GM23338 (cell line): ENCODE measurements at regions not wholly inside any gene's neighbourhood (a gene's known extent, or its start where the extent isn't known, plus 50 kb on each side); places are given as distances from the start of the nearest gene placed in this dataset.

Source experiments
- ATAC-seq: fragments of 200-7000 bp; cut with Tn5 transposase; 3 replicates; pipeline ENCODE4 v1.9.1; 2020
- DNase-seq: peaks from one replicate; pipeline ENCODE4 v3.0.0-alpha.2; 2015; ENCODE audit warnings: low spot score
- H2AFZ ChIP-seq: fragments of 200-600 bp; sonication (generic); 2 replicates; pipeline ENCODE4 v1.8.0; 2016; ENCODE audit warnings: antibody characterized with exemption, mild to moderate bottlenecking, moderate library complexity
- H3F3A ChIP-seq: fragments of 200-600 bp; sonication (generic); replicated peaks from 2 replicates; pipeline ENCODE4 v1.8.0; 2017; ENCODE audit warnings: antibody characterized with exemption, mixed run types, low read depth
- H3K27ac ChIP-seq: fragments of 200-600 bp; sonication (generic); 2 replicates; pipeline ENCODE4 v1.6.1; 2016; ENCODE audit warnings: low read depth
- H3K27me3 ChIP-seq: fragments of 200-600 bp; sonication (generic); 2 replicates; pipeline ENCODE4 v1.8.0; 2016; ENCODE audit warnings: mild to moderate bottlenecking, mixed run types, moderate library complexity; ENCODE audit not compliant: insufficient read depth
- H3K36me3 ChIP-seq: fragments of 200-600 bp; sonication (generic); 2 replicates; pipeline ENCODE4 v1.8.0; 2016; ENCODE audit warnings: mild to moderate bottlenecking; ENCODE audit not compliant: insufficient read depth
- H3K4me1 ChIP-seq: fragments of 200-600 bp; sonication (generic); 2 replicates; pipeline ENCODE4 v1.8.0; 2016; ENCODE audit warnings: mild to moderate bottlenecking, moderate library complexity; ENCODE audit not compliant: insufficient read depth
- H3K4me2 ChIP-seq: fragments of 200-600 bp; sonication (generic); 2 replicates; pipeline ENCODE4 v1.7.1; 2017; ENCODE audit warnings: mixed run types
- H3K4me3 ChIP-seq: fragments of 200-600 bp; sonication (generic); 2 replicates; pipeline ENCODE4 v1.6.1; 2016; ENCODE audit warnings: mixed run types
- H3K79me2 ChIP-seq: fragments of 200-600 bp; sonication (generic); replicated peaks from 2 replicates; pipeline ENCODE4 v1.8.0; 2017; ENCODE audit warnings: mild to moderate bottlenecking; ENCODE audit not compliant: insufficient read depth
- H3K9me2 ChIP-seq: fragments of 200-600 bp; sonication (generic); 2 replicates; pipeline ENCODE4 v1.8.0; 2017; ENCODE audit not compliant: insufficient read depth
- H4K20me1 ChIP-seq: fragments of 200-600 bp; sonication (generic); replicated peaks from 2 replicates; pipeline ENCODE4 v1.8.0; 2017; ENCODE audit warnings: mild to moderate bottlenecking; ENCODE audit not compliant: insufficient read depth
- H3K27ac Mint-ChIP-seq: 2 replicates; pipeline ENCODE4 v1.8.0; 2020; ENCODE audit warnings: inconsistent platforms, mild to moderate bottlenecking, moderate library complexity, mixed read lengths
- H3K27me3 Mint-ChIP-seq: 3 replicates; pipeline ENCODE4 v1.8.0; 2022; ENCODE audit warnings: low read depth, mild to moderate bottlenecking, moderate library complexity, mixed read lengths, inconsistent platforms; ENCODE audit not compliant: insufficient read depth, poor library complexity
- H3K36me3 Mint-ChIP-seq: 3 replicates; pipeline ENCODE4 v1.8.0; 2021; ENCODE audit warnings: low read depth, mild to moderate bottlenecking, inconsistent platforms, moderate library complexity, mixed read lengths
- H3K4me1 Mint-ChIP-seq: 3 replicates; pipeline ENCODE4 v1.8.0; 2020; ENCODE audit warnings: mild to moderate bottlenecking, inconsistent platforms, mixed read lengths
- H3K4me3 Mint-ChIP-seq: 3 replicates; pipeline ENCODE4 v1.8.0; 2021; ENCODE audit warnings: moderate library complexity, mild to moderate bottlenecking, inconsistent platforms, mixed read lengths
- H3K9me3 Mint-ChIP-seq: 3 replicates; pipeline ENCODE4 v1.8.0; 2020; ENCODE audit warnings: moderate library complexity, mild to moderate bottlenecking, inconsistent platforms, mixed read lengths
- CREB1 ChIP-seq: fragments of 250-450 bp; sonication (Bioruptor Pico); IDR thresholded peaks from 2 replicates; pipeline ENCODE4 v1.5.0; 2020; ENCODE audit warnings: low read depth, mild to moderate bottlenecking, moderate library complexity
- ETS1 ChIP-seq: IDR thresholded peaks from 2 replicates; pipeline ENCODE4 v1.6.1; 2016; ENCODE audit warnings: antibody characterized with exemption
- EZH2 ChIP-seq: fragments of 200-600 bp; sonication (generic); IDR thresholded peaks from one replicate; pipeline ENCODE4 v1.8.0; 2017; ENCODE audit warnings: antibody characterized with exemption, mild to moderate bottlenecking, low read depth; ENCODE audit not compliant: unreplicated experiment
- EZH2phosphoT487 ChIP-seq: fragments of 200-600 bp; sonication (generic); IDR thresholded peaks from one replicate; pipeline ENCODE4 v1.8.1; 2018; ENCODE audit warnings: antibody characterized with exemption; ENCODE audit not compliant: unreplicated experiment
- JUNB ChIP-seq: IDR thresholded peaks from one replicate; pipeline ENCODE4 v1.6.1; 2016; ENCODE audit warnings: antibody characterized with exemption; ENCODE audit not compliant: unreplicated experiment
- NANOG ChIP-seq: IDR thresholded peaks from 2 replicates; pipeline ENCODE4 v1.6.1; 2016; ENCODE audit warnings: antibody characterized with exemption, borderline replicate concordance
- POLR2AphosphoS5 ChIP-seq: IDR thresholded peaks from 2 replicates; pipeline ENCODE4 v1.6.1; 2016; ENCODE audit warnings: antibody characterized with exemption, low read depth
- REST ChIP-seq: IDR thresholded peaks from one replicate; pipeline ENCODE4 v1.6.1; 2018; ENCODE audit warnings: antibody characterized with exemption; ENCODE audit not compliant: unreplicated experiment
- STAT1 ChIP-seq: IDR thresholded peaks from one replicate; pipeline ENCODE4 v1.6.1; 2016; ENCODE audit warnings: antibody characterized with exemption; ENCODE audit not compliant: unreplicated experiment
- TF ChIP-seq, protein P1 (sequence below): fragments of 250-450 bp; sonication (Bioruptor Pico); IDR thresholded peaks from 2 replicates; pipeline ENCODE4 v1.5.0; 2020; ENCODE audit warnings: mild to moderate bottlenecking, moderate library complexity

DNA sequence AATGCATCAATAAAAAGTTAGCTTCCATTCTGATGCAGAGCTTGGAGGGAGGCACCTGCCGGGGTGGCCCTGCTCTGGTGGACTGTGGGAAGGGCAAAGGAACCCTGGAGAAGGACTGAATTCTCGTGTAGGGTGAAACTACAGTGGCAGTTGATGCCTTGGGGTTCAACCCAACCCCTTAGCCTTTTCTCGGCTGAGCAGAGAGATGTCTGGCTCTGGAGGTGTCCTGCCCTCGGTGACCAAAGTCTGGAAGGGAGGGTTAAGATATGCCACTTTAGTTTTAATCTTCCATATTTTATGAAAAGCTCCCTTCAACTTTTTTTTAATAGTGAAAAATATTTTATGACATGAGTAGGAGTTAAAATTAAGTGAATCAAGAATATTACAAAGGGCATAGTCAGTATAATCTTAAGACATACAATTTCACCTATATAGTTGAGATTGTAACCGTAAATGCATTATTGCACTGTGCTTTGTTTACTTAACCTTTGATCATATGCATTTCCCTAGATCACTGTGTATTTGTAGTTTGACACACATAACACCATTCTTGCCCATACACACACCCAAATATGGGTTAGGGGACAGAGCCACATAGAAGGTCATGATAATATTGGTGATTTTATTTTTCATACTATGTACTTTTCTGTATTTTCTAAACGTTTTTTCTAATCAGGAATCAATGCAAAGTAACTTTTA, 179.6 kb downstream of the MCHR2 start (continued):
- TF ChIP-seq REST (no peak), JUNB (no peak)

GRCh38 chr6:99816795-99817194, 177.2 kb downstream of the MCHR2 start:
- H3K27ac Mint-ChIP-seq = no peak overlapping the region
- Histone ChIP-seq H2AFZ (no peak overlapping the region; the same call in 1 of the 2 replicates), H3K4me2 (no peak overlapping the region), H3K36me3 (no peaks in the 10 kb centered on the region), H3K9me2 (no peaks in the 10 kb centered on the region), H3K4me1 (peaks cover 7% of the 10 kb centered on the region), H3K27ac (no peak overlapping the region), H4K20me1 (no peaks in the 10 kb centered on the region), H3F3A (no peaks in the 10 kb centered on the region), H3K79me2 (no peaks in the 10 kb centered on the region), H3K27me3 (no peaks in the 10 kb centered on the region), H3K4me3 (no peak overlapping the region)
- no peak for ATAC-seq
- no peaks in the 10 kb centered on the region for H3K9me3 Mint-ChIP-seq
- H3K4me3 Mint-ChIP-seq = no peak overlapping the region
- H3K27me3 Mint-ChIP-seq = peaks cover 4% of the 10 kb centered on the region
- peaks cover 17% of the 10 kb centered on the region for H3K4me1 Mint-ChIP-seq
- H3K36me3 Mint-ChIP-seq = no peaks in the 10 kb centered on the region
- DNase-seq = no peak
- TF ChIP-seq JUNB (no peak), REST (no peak), ETS1 (no peak), EZH2 (no peak), STAT1 (no peak), NANOG (no peak), CREB1 (CRISPR knock-in tag) (no peak), POLR2AphosphoS5 (no peak), EZH2phosphoT487 (no peak)
- TF ChIP-seq, protein P1, sequence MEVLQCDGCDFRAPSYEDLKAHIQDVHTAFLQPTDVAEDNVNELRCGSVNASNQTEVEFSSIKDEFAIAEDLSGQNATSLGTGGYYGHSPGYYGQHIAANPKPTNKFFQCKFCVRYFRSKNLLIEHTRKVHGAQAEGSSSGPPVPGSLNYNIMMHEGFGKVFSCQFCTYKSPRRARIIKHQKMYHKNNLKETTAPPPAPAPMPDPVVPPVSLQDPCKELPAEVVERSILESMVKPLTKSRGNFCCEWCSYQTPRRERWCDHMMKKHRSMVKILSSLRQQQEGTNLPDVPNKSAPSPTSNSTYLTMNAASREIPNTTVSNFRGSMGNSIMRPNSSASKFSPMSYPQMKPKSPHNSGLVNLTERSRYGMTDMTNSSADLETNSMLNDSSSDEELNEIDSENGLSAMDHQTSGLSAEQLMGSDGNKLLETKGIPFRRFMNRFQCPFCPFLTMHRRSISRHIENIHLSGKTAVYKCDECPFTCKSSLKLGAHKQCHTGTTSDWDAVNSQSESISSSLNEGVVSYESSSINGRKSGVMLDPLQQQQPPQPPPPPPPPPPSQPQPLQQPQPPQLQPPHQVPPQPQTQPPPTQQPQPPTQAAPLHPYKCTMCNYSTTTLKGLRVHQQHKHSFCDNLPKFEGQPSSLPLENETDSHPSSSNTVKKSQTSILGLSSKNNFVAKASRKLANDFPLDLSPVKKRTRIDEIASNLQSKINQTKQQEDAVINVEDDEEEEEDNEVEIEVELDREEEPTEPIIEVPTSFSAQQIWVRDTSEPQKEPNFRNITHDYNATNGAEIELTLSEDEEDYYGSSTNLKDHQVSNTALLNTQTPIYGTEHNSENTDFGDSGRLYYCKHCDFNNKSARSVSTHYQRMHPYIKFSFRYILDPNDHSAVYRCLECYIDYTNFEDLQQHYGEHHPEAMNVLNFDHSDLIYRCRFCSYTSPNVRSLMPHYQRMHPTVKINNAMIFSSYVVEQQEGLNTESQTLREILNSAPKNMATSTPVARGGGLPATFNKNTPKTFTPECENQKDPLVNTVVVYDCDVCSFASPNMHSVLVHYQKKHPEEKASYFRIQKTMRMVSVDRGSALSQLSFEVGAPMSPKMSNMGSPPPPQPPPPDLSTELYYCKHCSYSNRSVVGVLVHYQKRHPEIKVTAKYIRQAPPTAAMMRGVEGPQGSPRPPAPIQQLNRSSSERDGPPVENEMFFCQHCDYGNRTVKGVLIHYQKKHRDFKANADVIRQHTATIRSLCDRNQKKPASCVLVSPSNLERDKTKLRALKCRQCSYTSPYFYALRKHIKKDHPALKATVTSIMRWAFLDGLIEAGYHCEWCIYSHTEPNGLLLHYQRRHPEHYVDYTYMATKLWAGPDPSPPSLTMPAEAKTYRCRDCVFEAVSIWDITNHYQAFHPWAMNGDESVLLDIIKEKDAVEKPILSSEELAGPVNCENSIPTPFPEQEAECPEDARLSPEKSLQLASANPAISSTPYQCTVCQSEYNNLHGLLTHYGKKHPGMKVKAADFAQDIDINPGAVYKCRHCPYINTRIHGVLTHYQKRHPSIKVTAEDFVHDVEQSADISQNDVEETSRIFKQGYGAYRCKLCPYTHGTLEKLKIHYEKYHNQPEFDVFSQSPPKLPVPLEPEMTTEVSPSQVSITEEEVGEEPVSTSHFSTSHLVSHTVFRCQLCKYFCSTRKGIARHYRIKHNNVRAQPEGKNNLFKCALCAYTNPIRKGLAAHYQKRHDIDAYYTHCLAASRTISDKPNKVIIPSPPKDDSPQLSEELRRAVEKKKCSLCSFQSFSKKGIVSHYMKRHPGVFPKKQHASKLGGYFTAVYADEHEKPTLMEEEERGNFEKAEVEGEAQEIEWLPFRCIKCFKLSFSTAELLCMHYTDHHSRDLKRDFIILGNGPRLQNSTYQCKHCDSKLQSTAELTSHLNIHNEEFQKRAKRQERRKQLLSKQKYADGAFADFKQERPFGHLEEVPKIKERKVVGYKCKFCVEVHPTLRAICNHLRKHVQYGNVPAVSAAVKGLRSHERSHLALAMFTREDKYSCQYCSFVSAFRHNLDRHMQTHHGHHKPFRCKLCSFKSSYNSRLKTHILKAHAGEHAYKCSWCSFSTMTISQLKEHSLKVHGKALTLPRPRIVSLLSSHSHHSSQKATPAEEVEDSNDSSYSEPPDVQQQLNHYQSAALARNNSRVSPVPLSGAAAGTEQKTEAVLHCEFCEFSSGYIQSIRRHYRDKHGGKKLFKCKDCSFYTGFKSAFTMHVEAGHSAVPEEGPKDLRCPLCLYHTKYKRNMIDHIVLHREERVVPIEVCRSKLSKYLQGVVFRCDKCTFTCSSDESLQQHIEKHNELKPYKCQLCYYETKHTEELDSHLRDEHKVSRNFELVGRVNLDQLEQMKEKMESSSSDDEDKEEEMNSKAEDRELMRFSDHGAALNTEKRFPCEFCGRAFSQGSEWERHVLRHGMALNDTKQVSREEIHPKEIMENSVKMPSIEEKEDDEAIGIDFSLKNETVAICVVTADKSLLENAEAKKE (CRISPR knock-in tag) = no peak
